Mammary epithelial cell (primary cell): ENCODE measurements at regions not wholly inside any gene's neighbourhood (a gene's known extent, or its start where the extent isn't known, plus 50 kb on each side); places are given as distances from the start of the nearest gene placed in this dataset.

Experiments
- CTCF ChIP-seq, 2 donors: IDR thresholded peaks in 1 of 2; conservative IDR thresholded peaks in 1 of 2; 2 replicates each; pipeline ENCODE4 v1.5.1; 2011 to 2012; ENCODE audit warnings: inconsistent platforms in 2 of 2, low read length in 2 of 2, mild to moderate bottlenecking in 2 of 2, control low read depth in 1 of 2, low read depth in 1 of 2; ENCODE audit not compliant: insufficient read depth in 1 of 2; ENCODE audit errors: extremely low read depth in 1 of 2
- EZH2 ChIP-seq: IDR thresholded peaks from 2 replicates; pipeline ENCODE4 v1.6.1; 2012; ENCODE audit warnings: low read length, inconsistent platforms, borderline replicate concordance

GRCh38 chr14:62141139-62141538, 378.9 kb downstream of the SNAPC1 start:
- TF ChIP-seq CTCF (conservative IDR thresholded peaks at IDR 0.05 in 1 of 2, IDR thresholded peaks at IDR 0.05 in 1 of 2; ENCODE audit: extremely low read depth in 1 of 2, insufficient read depth in 1 of 2, low read depth in 1 of 2, low read length in 2 of 2): no peak
- no peak for TF ChIP-seq EZH2
